Stimulated activated CD4-positive, alpha-beta T cell treated with anti-CD3 and anti-CD28 coated beads, Interleukin-1b, Interleukin-23, amount 100 ng/mL, for 48 hours (primary cell): ENCODE measurements at regions not wholly inside any gene's neighbourhood (a gene's known extent, or its start where the extent isn't known, plus 50 kb on each side); places are given as distances from the start of the nearest gene placed in this dataset.
A peak's percentile ranks its signal among the peaks of the same experiment; 100 is the strongest.

ENCODE experiments used
- DNase-seq: peaks from one replicate; pipeline ENCODE4 v3.0.0-alpha.2; 2020

- DNase-seq: no peak
Measured at GRCh38 chr2:235265348-235265965, 228.4 kb upstream of the AGAP1 start.

- no peak for DNase-seq
Measured at GRCh38 chr2:235267251-235267650, 226.6 kb upstream of the AGAP1 start.

- no peak for DNase-seq
Measured at GRCh38 chr2:235268535-235268934, 225.3 kb upstream of the AGAP1 start.

GRCh38 chr2:235270291-235270690, 223.6 kb upstream of the AGAP1 start:
- no peak for DNase-seq

GRCh38 chr2:235270956-235271355, 222.9 kb upstream of the AGAP1 start:
- peak; percentile 65 for DNase-seq

- no peak for DNase-seq
Measured at GRCh38 chr2:235271936-235272335, 221.9 kb upstream of the AGAP1 start.

GRCh38 chr2:235274023-235274422, 219.8 kb upstream of the AGAP1 start:
- no peak for DNase-seq

- DNase-seq: no peak
Measured at GRCh38 chr2:235277485-235277884, 216.4 kb upstream of the AGAP1 start.

GRCh38 chr2:235278771-235279355, 215.0 kb upstream of the AGAP1 start:
- DNase-seq: no peak

- DNase-seq: no peak
Measured at GRCh38 chr2:235279965-235280364, 213.9 kb upstream of the AGAP1 start.

- DNase-seq: no peak
Measured at GRCh38 chr2:235283246-235283645, 210.6 kb upstream of the AGAP1 start.

- DNase-seq: no peak
Measured at GRCh38 chr2:235286622-235287374, 207.0 kb upstream of the AGAP1 start.

- no peak for DNase-seq
Measured at GRCh38 chr2:235287375-235287733, 206.5 kb upstream of the AGAP1 start.

GRCh38 chr2:235291461-235291860, 202.4 kb upstream of the AGAP1 start:
- DNase-seq: no peak

- DNase-seq: no peak
Measured at GRCh38 chr2:235293061-235293460, 200.8 kb upstream of the AGAP1 start.

GRCh38 chr2:235295831-235296230, 198.0 kb upstream of the AGAP1 start:
- no peak for DNase-seq

- DNase-seq: no peak
Measured at GRCh38 chr2:235300368-235301201, 193.3 kb upstream of the AGAP1 start.

GRCh38 chr2:235301202-235302076, 192.4 kb upstream of the AGAP1 start:
- no peak for DNase-seq

GRCh38 chr2:235302263-235302662, 191.6 kb upstream of the AGAP1 start:
- no peak for DNase-seq

- no peak for DNase-seq
Measured at GRCh38 chr2:235303499-235304291, 190.1 kb upstream of the AGAP1 start.

- DNase-seq: no peak
Measured at GRCh38 chr2:235305678-235306077, 188.2 kb upstream of the AGAP1 start.

- no peak for DNase-seq
Measured at GRCh38 chr2:235311044-235311443, 182.8 kb upstream of the AGAP1 start.
